HG02588 (cell line): ENCODE measurements at regions not wholly inside any gene's neighbourhood (a gene's known extent, or its start where the extent isn't known, plus 50 kb on each side); places are given as distances from the start of the nearest gene placed in this dataset.
"Not testable (repeated sequence)": the region's sequence is repeated elsewhere in the genome, so short reads cannot be mapped to it uniquely, and the experiment has no call there.

Source experiments
- ATAC-seq: cut with Tn5 transposase; IDR thresholded peaks from one replicate; pipeline ENCODE4 v1.9.1; 2021; ENCODE audit warnings: mild to moderate bottlenecking, moderate library complexity; ENCODE audit not compliant: unreplicated experiment

DNA sequence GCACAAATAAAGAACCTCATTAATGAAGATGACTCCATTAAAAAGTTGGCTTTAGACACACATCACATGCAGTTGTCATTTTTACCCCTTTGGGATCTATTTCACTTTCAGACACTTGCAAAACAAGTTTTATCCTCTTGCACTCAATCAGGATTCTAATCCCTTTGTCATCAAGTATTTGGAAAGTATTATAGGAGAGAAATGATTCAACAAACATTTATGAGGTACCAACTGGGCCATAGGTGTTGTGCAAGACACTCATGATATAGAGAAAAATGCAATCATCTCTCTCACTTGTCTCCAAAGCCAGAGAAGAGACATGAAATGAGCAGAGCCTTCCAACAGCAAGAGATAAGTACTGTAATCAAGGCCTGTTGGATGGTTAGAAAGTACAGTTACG, 327.7 kb downstream of the RMST start:
- ATAC-seq, result no peak

DNA sequence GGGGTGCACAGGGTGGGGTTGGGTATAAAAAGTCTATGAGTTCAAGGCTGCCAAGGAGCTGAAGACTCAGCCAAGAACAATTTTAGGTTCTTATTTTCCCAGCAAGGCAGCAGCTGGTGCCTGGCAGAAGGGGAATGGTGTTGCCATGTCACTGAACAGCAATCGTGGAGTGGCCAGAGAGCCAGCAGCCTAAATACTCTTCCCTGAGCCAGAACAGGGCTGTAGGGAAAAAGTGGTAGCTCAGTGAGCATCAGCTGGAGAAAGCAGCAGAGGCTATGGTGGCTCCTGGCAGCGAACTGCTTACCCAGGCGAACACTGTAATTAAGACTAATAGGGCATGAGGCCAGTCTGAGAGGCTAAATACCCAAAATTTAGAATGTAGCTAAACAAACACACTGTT, 334.9 kb downstream of the RMST start:
- no peak for ATAC-seq

DNA sequence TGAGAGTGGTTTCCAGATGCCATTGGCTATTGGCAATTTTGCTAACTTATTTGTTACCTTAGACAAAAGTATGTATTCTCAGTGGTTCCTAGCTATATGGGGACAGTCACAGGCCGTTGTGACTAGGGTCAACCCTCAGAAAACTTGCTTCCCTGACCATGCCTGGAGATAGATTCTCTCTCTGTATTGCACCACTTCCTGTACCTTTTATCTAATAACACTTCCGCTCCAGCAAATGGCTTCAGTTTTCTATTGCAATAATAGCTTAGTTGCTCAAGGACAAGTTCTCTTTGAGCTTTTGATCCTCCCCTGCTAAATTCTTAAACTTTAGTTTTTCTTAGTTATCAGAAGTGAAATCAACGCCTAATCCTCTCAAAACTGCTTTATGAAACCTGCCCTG, 338.0 kb downstream of the RMST start:
- no peak for ATAC-seq

DNA sequence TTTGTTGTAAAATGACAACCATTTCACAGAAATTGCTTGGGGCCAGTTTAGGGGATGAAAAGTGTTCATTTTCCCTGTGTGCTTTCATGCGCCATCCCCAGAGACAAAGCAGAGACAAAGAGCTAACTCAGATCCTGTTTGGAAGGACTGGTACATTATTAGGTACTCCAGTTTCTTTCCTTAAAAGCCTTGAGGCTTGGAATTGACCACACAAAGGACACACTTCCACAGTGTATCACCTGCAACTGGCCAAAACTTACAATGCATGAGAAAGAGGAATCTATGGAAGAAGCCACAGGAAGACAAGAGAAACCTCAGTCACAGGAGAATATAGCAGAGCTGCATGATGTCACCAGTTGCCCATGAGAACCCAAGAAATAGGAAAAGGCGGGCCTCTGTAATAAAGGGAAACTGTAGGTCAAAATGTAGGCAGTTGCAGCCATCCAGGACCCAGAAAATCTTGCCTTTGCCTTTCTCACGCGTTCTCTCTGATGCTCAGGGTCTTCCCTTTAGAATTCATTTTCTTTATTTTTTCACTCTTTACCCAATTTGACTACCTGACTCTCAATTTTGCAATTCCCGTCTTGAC, 339.0 kb downstream of the RMST start:
- no peak for ATAC-seq

DNA sequence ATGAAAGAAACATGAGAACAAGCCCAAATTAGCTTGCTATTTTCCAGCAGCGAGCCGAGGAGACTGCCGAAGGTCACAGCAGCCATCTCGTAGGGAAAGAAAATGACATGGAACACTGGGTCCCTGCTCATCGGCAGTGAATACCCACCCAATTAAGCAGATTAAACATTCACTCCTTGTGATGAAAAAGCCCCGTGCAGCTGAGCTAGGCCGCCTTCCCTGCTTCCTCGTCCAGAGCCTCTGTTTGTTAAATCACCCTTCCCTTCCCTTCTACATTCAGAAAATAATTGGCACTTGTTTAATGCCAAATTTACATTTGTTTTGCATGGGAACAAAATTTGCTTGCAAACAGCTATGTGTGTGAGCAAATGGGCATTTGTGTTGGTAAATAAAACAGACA, 342.5 kb downstream of the RMST start:
- ATAC-seq, result no peak

DNA sequence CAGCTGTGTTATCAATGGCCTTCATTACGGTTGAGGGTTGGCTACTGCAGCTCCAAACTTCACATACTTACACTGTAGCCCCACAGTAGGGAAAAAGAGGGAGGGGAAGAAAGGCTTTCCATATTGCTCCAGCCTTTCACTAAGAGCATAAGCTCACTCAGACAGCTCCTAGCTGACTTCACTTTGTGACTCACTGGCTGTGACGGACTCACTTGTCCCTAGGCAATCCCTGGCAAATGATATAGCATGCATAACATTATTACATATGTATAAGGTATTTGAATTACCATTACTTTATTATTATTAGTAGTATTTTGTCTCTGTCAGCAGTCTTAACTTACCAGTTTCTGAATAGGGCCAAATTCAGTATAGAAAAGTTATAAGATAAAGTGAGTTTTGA, 350.7 kb downstream of the RMST start:
- ATAC-seq, result no peak

- no peak for ATAC-seq
These were observed 359.2 kb downstream of the RMST start for GRCh38 chr12:97821806-97822205.

DNA sequence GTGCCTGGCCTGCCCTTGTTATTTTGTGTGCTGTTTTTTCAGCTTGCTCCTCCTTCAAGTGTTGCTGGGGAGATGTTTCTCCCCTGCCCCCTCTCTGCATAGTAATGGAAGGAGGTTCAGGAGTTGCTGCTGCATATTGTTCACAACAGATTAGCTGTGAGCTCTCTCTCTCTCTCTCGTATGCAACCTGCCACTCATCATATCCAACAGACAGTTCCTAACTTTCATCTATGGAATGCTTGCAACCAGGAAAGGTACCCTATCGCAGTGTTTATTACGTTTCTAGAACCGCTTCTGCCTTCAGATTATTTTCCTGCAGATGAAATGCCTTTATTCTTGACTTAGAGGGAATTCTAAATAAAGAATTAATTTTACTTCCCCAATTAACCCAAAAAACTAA, 372.9 kb downstream of the RMST start:
- no peak for ATAC-seq

- ATAC-seq, result no peak
These were observed 374.8 kb downstream of the RMST start for GRCh38 chr12:97837401-97837800.

GRCh38 chr12:97848051-97848450, 385.4 kb downstream of the RMST start:
- no peak for ATAC-seq

DNA sequence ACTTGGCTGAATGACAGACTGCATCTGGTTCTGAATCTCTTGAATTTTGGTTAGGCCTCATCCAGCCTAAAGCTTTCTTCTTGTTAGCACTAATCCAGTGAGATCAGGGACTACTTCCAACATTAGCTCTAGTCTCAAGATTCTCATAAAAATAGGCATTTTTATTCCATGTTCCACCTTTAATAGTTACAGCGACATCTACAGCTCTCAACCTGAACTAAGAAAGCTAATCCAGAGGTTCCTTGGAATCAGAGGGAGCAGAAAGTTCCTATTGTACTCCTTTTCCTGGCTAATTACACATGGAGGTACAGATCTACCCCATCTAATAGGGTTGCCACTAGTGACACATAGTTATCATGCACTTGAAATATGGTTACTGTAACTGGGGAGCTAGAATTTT, 391.9 kb downstream of the RMST start:
- ATAC-seq, result no peak

DNA sequence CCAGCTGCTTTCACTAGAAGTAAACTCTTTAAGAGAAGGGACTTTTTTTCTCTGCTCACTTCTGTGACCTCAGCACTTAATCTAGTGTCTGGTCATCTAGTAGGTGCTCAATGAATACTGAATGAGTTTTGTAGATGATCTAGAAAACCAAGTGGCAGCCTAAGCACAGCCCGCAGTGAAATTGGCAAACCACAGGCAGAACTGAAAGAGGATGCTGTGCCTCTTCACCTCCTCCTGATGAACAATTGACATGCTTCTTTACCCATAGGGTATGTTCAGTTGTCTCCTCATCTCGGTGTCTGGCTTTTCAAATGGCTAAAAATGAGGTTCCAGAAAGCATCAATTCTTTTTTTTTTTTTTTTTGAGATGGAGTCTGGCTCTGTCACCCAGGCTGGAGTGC, 399.5 kb downstream of the RMST start:
- ATAC-seq, result no peak

- ATAC-seq, result no peak
These were observed 412.5 kb downstream of the RMST start for GRCh38 chr12:97875064-97875463.

GRCh38 chr12:97876780-97877179, 414.2 kb downstream of the RMST start:
- ATAC-seq, result no peak

DNA sequence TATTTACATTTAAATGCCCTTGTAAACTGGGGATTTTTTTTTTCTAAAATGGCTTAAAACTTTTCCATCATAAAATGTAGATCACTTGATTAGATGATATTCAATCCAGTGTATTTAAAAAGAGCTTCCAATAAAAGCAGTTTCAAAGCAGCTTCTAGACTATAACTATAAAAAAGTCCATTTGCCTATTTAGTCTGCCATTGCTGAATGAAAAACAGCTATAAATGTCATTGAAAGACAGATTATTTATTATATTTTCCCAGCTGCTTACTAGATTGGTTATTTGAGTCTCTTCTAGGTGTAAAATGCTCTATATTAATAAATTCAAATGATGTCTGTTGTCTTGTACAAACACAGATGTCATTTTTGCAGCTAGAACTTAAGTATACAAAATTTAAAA, 414.8 kb downstream of the RMST start:
- no peak for ATAC-seq

- ATAC-seq, result no peak
These were observed 424.0 kb downstream of the RMST start for GRCh38 chr12:97886511-97887176.

DNA sequence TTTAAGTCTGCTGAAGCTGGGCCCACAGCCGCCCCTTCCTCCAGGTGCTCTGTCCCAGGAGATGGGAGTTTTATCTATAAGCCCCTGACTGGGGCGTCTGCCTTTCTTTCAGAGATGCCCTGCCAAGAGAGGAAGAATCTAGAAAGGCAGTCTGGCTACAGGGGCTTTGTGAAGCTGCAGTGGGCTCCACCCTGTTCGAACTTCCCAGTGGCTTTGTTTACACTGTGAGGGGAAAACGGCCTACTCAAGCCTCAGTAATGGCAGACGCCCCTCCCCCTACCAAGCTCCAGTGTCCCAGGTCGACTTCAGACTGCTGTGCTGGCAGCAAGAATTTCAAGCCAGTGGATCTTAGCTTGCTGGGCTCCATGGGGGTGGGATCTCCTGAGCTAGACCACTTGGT, 435.3 kb downstream of the RMST start:
- ATAC-seq, result not testable (repeated sequence)

- ATAC-seq, result no peak
These were observed 436.9 kb downstream of the RMST start for GRCh38 chr12:97899529-97899928.

GRCh38 chr12:97899956-97900355, 437.4 kb downstream of the RMST start:
- no peak for ATAC-seq

GRCh38 chr12:97903356-97903755, 440.8 kb downstream of the RMST start:
- no peak for ATAC-seq

GRCh38 chr12:97907504-97907903, 444.9 kb downstream of the RMST start:
- ATAC-seq, result no peak

GRCh38 chr12:97910559-97910958, 448.0 kb downstream of the RMST start:
- no peak for ATAC-seq

- no peak for ATAC-seq
These were observed 450.3 kb downstream of the RMST start for GRCh38 chr12:97912943-97913342.
